ENCODE measurements at regions not wholly inside any gene's neighbourhood (a gene's known extent, or its start where the extent isn't known, plus 50 kb on each side); places are given as distances from the start of the nearest gene placed in this dataset.

DNA sequence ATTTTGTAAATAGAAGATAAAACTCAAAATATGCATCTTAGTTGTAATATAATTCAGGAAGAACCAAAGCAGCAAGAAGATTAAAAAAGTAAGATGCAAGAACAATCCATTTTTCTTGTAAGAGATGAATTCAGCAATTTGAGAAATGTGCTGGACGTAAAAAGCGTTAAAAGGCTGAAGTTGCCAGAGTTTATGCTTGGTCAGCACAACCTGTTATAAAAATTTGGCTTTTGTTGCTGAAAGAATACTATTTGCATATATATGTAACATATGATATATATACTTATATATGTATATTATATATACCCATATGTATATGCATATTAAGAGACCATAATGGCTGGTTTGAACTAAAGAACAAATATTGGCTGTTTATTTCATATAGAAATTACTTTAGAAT lies 449.6 kb upstream of the FAM241A start:
- no peak overlapping the region for H3K9ac ChIP-seq (ENCODE audit: low read depth in 1 of 2, low read length in 2 of 2)
- H3K9me3 ChIP-seq (ENCODE audit: control insufficient read depth in 2 of 2, low read length in 2 of 2), result no peaks in the 10 kb centered on the region
- no peaks in the 10 kb centered on the region for H3K4me1 ChIP-seq (ENCODE audit: control insufficient read depth in 2 of 2, insufficient read depth in 2 of 2, low read length in 2 of 2)
- H3K27ac ChIP-seq (ENCODE audit: low read depth in 2 of 2, low read length in 2 of 2), result no peak overlapping the region
- no peaks in the 10 kb centered on the region for H3K27me3 ChIP-seq (ENCODE audit: control insufficient read depth in 2 of 2, insufficient read depth in 2 of 2, low read length in 2 of 2)
- H3K36me3 ChIP-seq (ENCODE audit: control insufficient read depth in 2 of 2, insufficient read depth in 2 of 2, low read length in 2 of 2), result no peaks in the 10 kb centered on the region
- no peak overlapping the region for H3K4me3 ChIP-seq (ENCODE audit: low read length in 2 of 2)

DNA sequence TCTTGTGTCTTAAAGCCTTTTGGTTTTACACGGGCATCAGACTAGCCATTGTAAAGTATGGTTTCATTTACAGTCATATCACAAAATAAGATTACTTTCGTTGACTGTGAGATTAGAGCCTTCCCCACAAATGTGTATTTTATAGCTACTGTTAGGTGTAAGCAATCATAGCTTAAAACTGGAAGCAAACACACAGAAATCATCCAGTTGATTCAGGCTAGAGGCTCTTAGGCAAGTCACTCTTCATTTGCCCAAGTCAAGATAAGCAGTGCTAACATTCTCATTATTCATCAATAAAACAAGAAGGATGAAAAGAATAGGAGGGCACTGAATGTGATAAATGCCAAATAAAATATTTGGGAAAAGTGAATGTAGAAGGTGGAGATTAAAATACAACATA lies 448.7 kb upstream of the FAM241A start:
- Histone ChIP-seq H3K36me3 (ENCODE audit: control insufficient read depth in 2 of 2, insufficient read depth in 2 of 2, low read length in 2 of 2) (no peaks in the 10 kb centered on the region), H3K9ac (ENCODE audit: low read depth in 1 of 2, low read length in 2 of 2) (no peak overlapping the region), H3K4me1 (ENCODE audit: control insufficient read depth in 2 of 2, insufficient read depth in 2 of 2, low read length in 2 of 2) (no peaks in the 10 kb centered on the region), H3K4me3 (ENCODE audit: low read length in 2 of 2) (no peak overlapping the region), H3K27me3 (ENCODE audit: control insufficient read depth in 2 of 2, insufficient read depth in 2 of 2, low read length in 2 of 2) (no peaks in the 10 kb centered on the region), H3K27ac (ENCODE audit: low read depth in 2 of 2, low read length in 2 of 2) (no peak overlapping the region), H3K9me3 (ENCODE audit: control insufficient read depth in 2 of 2, low read length in 2 of 2) (no peaks in the 10 kb centered on the region)

DNA sequence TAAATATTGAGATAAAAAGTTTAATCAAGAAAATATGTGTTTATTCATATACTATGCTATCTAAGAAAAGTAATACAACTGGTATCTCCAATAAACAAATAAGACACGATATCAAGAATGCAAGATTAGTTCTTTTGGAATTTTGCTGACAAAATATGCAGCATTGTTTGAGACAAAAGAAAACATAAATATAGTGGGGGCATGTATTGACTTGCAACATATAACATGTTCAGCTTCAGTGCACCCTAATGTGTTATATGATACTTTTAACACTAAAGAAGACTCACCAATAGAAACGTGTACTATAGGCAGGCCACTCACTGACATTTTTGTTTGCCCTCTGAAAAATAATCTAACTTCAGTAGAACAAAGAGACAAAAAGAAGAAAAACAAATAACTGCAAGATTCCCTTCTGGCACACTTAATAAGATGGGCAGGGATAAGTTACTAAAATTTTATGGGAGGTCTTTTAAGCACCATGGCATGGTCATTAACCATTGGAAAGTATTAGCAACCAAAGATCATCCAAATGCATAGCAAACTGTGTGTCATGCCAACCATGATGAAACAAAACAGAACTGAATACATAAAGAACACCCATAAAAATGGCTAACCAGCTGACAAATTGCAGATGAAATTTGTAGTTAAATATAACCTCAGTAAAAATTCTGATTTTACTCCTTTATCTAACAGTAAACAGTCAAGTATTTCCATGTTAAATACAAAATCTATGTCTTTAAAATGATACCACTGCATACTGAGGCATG lies 447.9 kb upstream of the FAM241A start:
- Histone ChIP-seq H3K27ac (ENCODE audit: low read depth in 2 of 2, low read length in 2 of 2) (no peak overlapping the region), H3K4me1 (ENCODE audit: control insufficient read depth in 2 of 2, insufficient read depth in 2 of 2, low read length in 2 of 2) (no peaks in the 10 kb centered on the region), H3K4me3 (ENCODE audit: low read length in 2 of 2) (no peak overlapping the region), H3K36me3 (ENCODE audit: control insufficient read depth in 2 of 2, insufficient read depth in 2 of 2, low read length in 2 of 2) (no peaks in the 10 kb centered on the region), H3K9me3 (ENCODE audit: control insufficient read depth in 2 of 2, low read length in 2 of 2) (no peaks in the 10 kb centered on the region), H3K27me3 (ENCODE audit: control insufficient read depth in 2 of 2, insufficient read depth in 2 of 2, low read length in 2 of 2) (no peaks in the 10 kb centered on the region), H3K9ac (ENCODE audit: low read depth in 1 of 2, low read length in 2 of 2) (no peak overlapping the region)

DNA sequence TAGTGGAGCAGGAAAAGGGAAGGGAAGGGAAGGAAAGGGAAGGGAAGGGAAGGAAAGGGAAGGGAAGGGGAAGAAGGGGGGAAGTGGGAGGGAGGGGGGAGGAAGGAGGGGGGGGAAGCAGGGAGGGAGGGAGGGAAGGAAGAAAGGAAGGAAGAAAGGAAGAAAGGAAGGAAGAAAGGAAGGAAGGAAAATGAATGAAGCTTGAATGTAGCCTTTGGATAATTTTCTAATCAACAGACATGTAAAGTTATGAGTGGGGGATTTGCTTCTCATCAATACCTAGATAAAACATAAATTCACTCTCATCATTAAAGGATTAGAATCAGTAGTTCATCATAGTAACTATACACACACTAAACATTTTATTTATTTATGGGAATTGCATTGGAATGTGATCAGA lies 446.9 kb upstream of the FAM241A start:
- Histone ChIP-seq H3K9ac (ENCODE audit: low read depth in 1 of 2, low read length in 2 of 2) (no peak overlapping the region), H3K36me3 (ENCODE audit: control insufficient read depth in 2 of 2, insufficient read depth in 2 of 2, low read length in 2 of 2) (no peaks in the 10 kb centered on the region), H3K9me3 (ENCODE audit: control insufficient read depth in 2 of 2, low read length in 2 of 2) (no peaks in the 10 kb centered on the region), H3K27me3 (ENCODE audit: control insufficient read depth in 2 of 2, insufficient read depth in 2 of 2, low read length in 2 of 2) (no peaks in the 10 kb centered on the region), H3K4me1 (ENCODE audit: control insufficient read depth in 2 of 2, insufficient read depth in 2 of 2, low read length in 2 of 2) (no peaks in the 10 kb centered on the region), H3K4me3 (ENCODE audit: low read length in 2 of 2) (no peak overlapping the region), H3K27ac (ENCODE audit: low read depth in 2 of 2, low read length in 2 of 2) (no peak overlapping the region)

DNA sequence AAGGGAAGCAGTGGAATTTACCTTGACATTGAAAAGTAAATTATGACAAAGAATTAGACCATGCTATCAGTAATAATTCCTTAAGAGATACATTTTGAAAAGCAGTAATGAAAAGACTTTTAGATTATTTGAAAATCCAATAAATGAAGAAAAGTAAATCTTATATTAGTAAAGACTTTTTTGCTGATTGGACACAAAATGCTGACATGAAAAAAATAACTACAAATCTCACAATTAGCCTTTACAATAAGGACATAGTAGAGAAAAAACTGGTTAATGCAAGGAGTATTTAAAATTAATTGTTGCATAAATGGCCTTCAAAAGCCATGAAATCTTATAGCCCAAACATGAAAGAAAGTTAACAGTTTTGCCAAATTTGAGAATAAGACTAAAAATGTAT lies 446.1 kb upstream of the FAM241A start:
- Histone ChIP-seq H3K9me3 (ENCODE audit: control insufficient read depth in 2 of 2, low read length in 2 of 2) (no peaks in the 10 kb centered on the region), H3K27me3 (ENCODE audit: control insufficient read depth in 2 of 2, insufficient read depth in 2 of 2, low read length in 2 of 2) (no peaks in the 10 kb centered on the region), H3K4me3 (ENCODE audit: low read length in 2 of 2) (no peak overlapping the region), H3K36me3 (ENCODE audit: control insufficient read depth in 2 of 2, insufficient read depth in 2 of 2, low read length in 2 of 2) (no peaks in the 10 kb centered on the region), H3K27ac (ENCODE audit: low read depth in 2 of 2, low read length in 2 of 2) (no peak overlapping the region), H3K4me1 (ENCODE audit: control insufficient read depth in 2 of 2, insufficient read depth in 2 of 2, low read length in 2 of 2) (no peaks in the 10 kb centered on the region), H3K9ac (ENCODE audit: low read depth in 1 of 2, low read length in 2 of 2) (no peak overlapping the region)

DNA sequence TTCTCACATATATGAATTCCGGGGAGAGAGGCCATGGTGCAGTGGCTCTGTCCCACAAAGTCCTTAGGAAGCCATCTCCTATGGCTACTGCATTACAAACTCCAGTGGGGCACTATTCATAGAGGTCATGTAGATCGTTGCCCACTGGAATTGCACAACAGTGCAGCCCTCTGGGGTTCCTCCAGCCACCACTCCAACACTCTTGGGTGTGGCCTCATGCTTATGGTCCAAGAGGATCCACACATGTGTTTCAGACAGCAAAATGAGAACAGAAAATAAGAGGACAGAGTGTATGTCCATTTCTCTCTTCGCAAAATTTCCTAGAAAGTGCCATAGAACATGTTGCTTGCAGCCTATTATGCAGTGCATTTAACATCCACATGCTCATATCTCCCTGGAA lies 444.2 kb upstream of the FAM241A start:
- Histone ChIP-seq H3K27ac (ENCODE audit: low read depth in 2 of 2, low read length in 2 of 2) (no peak overlapping the region), H3K4me1 (ENCODE audit: control insufficient read depth in 2 of 2, insufficient read depth in 2 of 2, low read length in 2 of 2) (no peaks in the 10 kb centered on the region), H3K36me3 (ENCODE audit: control insufficient read depth in 2 of 2, insufficient read depth in 2 of 2, low read length in 2 of 2) (no peaks in the 10 kb centered on the region), H3K9ac (ENCODE audit: low read depth in 1 of 2, low read length in 2 of 2) (no peak overlapping the region), H3K27me3 (ENCODE audit: control insufficient read depth in 2 of 2, insufficient read depth in 2 of 2, low read length in 2 of 2) (no peaks in the 10 kb centered on the region), H3K9me3 (ENCODE audit: control insufficient read depth in 2 of 2, low read length in 2 of 2) (no peaks in the 10 kb centered on the region), H3K4me3 (ENCODE audit: low read length in 2 of 2) (no peak overlapping the region)

DNA sequence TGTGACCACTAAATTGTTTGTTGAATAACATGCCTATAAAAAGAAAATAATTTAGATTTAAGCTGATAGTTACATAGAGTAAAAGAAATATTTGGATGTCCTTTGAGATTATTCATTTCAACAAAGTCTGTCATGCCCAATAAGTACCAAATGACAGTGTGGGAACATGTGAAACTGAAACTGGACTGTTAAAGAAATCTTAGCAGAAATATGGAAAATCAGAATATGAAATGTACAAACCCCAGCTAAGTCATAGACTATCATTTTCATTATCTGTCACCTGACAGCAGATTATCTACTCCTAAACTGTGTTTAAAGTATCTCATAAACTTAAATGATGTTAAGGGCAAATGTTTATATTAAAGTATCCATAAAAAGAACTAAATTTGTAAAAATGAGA lies 437.8 kb upstream of the FAM241A start:
- no peaks in the 10 kb centered on the region for H3K27me3 ChIP-seq (ENCODE audit: control insufficient read depth in 2 of 2, insufficient read depth in 2 of 2, low read length in 2 of 2)
- no peak overlapping the region for H3K9ac ChIP-seq (ENCODE audit: low read depth in 1 of 2, low read length in 2 of 2)
- no peak overlapping the region for H3K27ac ChIP-seq (ENCODE audit: low read depth in 2 of 2, low read length in 2 of 2)
- no peaks in the 10 kb centered on the region for H3K9me3 ChIP-seq (ENCODE audit: control insufficient read depth in 2 of 2, low read length in 2 of 2)
- no peaks in the 10 kb centered on the region for H3K36me3 ChIP-seq (ENCODE audit: control insufficient read depth in 2 of 2, insufficient read depth in 2 of 2, low read length in 2 of 2)
- no peak overlapping the region for H3K4me3 ChIP-seq (ENCODE audit: low read length in 2 of 2)
- no peaks in the 10 kb centered on the region for H3K4me1 ChIP-seq (ENCODE audit: control insufficient read depth in 2 of 2, insufficient read depth in 2 of 2, low read length in 2 of 2)

DNA sequence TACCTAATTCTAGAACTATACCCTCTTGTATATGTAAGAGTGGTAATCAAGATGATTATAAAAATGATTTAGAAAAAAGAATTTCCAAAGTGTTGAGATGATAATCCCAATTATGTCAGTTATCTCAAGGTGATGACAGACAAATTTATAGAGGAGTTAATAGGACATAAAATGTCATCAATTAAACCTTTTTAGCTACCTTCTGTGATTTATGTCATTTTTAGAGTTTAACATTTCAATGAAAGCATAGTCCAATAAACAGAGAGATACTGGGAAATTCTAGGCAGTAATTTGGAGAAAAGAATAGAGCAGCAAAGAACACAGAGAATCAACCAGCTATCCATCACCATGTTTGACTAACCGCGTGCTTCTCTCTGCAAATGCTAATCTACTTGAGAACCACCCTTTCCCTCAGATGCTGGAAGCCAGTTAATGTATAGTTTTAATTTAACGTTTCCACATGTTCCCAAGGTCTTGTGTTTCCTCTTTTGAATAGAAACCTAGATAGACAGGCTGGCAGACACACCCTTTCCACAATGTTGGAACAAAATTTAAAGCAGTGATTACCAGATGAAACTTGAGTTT lies 433.1 kb upstream of the FAM241A start:
- Histone ChIP-seq H3K27ac (ENCODE audit: low read depth in 2 of 2, low read length in 2 of 2) (no peak overlapping the region), H3K9ac (ENCODE audit: low read depth in 1 of 2, low read length in 2 of 2) (no peak overlapping the region), H3K27me3 (ENCODE audit: control insufficient read depth in 2 of 2, insufficient read depth in 2 of 2, low read length in 2 of 2) (no peaks in the 10 kb centered on the region), H3K36me3 (ENCODE audit: control insufficient read depth in 2 of 2, insufficient read depth in 2 of 2, low read length in 2 of 2) (no peaks in the 10 kb centered on the region), H3K4me1 (ENCODE audit: control insufficient read depth in 2 of 2, insufficient read depth in 2 of 2, low read length in 2 of 2) (no peaks in the 10 kb centered on the region), H3K9me3 (ENCODE audit: control insufficient read depth in 2 of 2, low read length in 2 of 2) (no peaks in the 10 kb centered on the region), H3K4me3 (ENCODE audit: low read length in 2 of 2) (no peak overlapping the region)

DNA sequence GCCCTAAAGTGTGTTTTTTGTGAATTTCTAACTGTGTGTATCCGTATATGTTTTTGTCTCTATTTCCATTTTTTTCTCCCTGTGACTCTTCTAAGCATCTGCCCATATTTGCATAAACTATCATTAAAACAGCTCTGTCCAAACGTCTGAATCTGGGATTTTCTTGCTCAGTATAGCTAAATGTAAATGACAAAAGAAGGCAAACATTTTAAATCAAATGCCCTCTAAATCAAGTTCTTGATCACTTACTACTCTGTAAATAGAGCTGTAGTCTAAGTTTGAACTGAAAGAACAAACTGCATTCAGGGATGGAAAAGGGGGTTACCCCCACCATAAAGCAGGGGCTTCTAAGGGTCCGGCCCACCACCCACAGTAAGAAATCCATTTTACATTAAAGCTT lies 432.0 kb upstream of the FAM241A start:
- Histone ChIP-seq H3K36me3 (ENCODE audit: control insufficient read depth in 2 of 2, insufficient read depth in 2 of 2, low read length in 2 of 2) (no peaks in the 10 kb centered on the region), H3K9me3 (ENCODE audit: control insufficient read depth in 2 of 2, low read length in 2 of 2) (no peaks in the 10 kb centered on the region), H3K9ac (ENCODE audit: low read depth in 1 of 2, low read length in 2 of 2) (no peak overlapping the region), H3K4me3 (ENCODE audit: low read length in 2 of 2) (no peak overlapping the region), H3K27me3 (ENCODE audit: control insufficient read depth in 2 of 2, insufficient read depth in 2 of 2, low read length in 2 of 2) (no peaks in the 10 kb centered on the region), H3K27ac (ENCODE audit: low read depth in 2 of 2, low read length in 2 of 2) (no peak overlapping the region), H3K4me1 (ENCODE audit: control insufficient read depth in 2 of 2, insufficient read depth in 2 of 2, low read length in 2 of 2) (no peaks in the 10 kb centered on the region)

DNA sequence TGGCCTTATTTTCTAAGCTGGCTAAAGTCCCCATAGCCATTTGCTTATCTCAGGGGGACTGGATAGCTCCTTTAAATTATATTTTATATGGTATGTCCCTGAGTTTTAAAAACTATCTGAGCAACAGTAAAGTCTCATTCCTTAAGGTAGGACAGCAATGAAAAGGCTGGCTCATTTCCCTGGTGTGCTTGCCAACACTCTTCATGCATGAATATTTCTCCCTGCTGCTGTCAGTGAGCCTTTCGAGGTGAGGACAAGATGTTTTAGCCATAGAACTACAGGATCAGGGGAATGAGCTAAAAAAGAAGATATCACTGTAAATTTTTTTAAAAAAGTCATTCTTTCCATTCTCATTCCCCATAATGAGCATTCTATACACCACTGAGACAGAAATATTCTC lies 427.3 kb upstream of the FAM241A start:
- no peak overlapping the region for H3K27ac ChIP-seq (ENCODE audit: low read depth in 2 of 2, low read length in 2 of 2)
- no peak overlapping the region for H3K9ac ChIP-seq (ENCODE audit: low read depth in 1 of 2, low read length in 2 of 2)
- no peaks in the 10 kb centered on the region for H3K4me1 ChIP-seq (ENCODE audit: control insufficient read depth in 2 of 2, insufficient read depth in 2 of 2, low read length in 2 of 2)
- no peaks in the 10 kb centered on the region for H3K27me3 ChIP-seq (ENCODE audit: control insufficient read depth in 2 of 2, insufficient read depth in 2 of 2, low read length in 2 of 2)
- H3K36me3 ChIP-seq (ENCODE audit: control insufficient read depth in 2 of 2, insufficient read depth in 2 of 2, low read length in 2 of 2), result no peaks in the 10 kb centered on the region
- H3K4me3 ChIP-seq (ENCODE audit: low read length in 2 of 2), result no peak overlapping the region
- no peaks in the 10 kb centered on the region for H3K9me3 ChIP-seq (ENCODE audit: control insufficient read depth in 2 of 2, low read length in 2 of 2)

Data from mucosa of rectum (tissue), 2 donors.